ENCODE measurements at regions not wholly inside any gene's neighbourhood (a gene's known extent, or its start where the extent isn't known, plus 50 kb on each side); places are given as distances from the start of the nearest gene placed in this dataset.

GRCh38 chr6:4208158-4208557 lies 72.8 kb upstream of the ECI2 start:
- TF ChIP-seq CTCF (conservative IDR thresholded peaks at IDR 0.05 in 1 of 2, IDR thresholded peaks at IDR 0.05 in 1 of 2; ENCODE audit: extremely low read depth in 1 of 2, insufficient read depth in 1 of 2, low read depth in 1 of 2, low read length in 2 of 2), result no peak
- no peak for TF ChIP-seq EZH2 (IDR thresholded peaks at IDR 0.05; ENCODE audit: borderline replicate concordance, low read length)
